HFFc6 (cell line): ENCODE measurements at regions not wholly inside any gene's neighbourhood (a gene's known extent, or its start where the extent isn't known, plus 50 kb on each side); places are given as distances from the start of the nearest gene placed in this dataset.
"Not testable (repeated sequence)": the region's sequence is repeated elsewhere in the genome, so short reads cannot be mapped to it uniquely, and the experiment has no call there.

ENCODE experiments used
- DNase-seq: peaks from one replicate; pipeline ENCODE4 v3.0.0-alpha.2; 2018
- H3K27ac Mint-ChIP-seq: 2 replicates; pipeline ENCODE4 v1.8.0; 2020; ENCODE audit warnings: mild to moderate bottlenecking, mixed read lengths
- H3K27me3 Mint-ChIP-seq: 2 replicates; pipeline ENCODE4 v1.8.0; 2021; ENCODE audit warnings: mild to moderate bottlenecking, moderate library complexity, mixed read lengths; ENCODE audit not compliant: insufficient read depth
- H3K36me3 Mint-ChIP-seq: 2 replicates; pipeline ENCODE4 v1.8.0; 2021; ENCODE audit warnings: low read depth, mixed read lengths
- H3K4me1 Mint-ChIP-seq: 2 replicates; pipeline ENCODE4 v1.8.0; 2020; ENCODE audit warnings: low read depth, mixed read lengths
- H3K4me3 Mint-ChIP-seq: 2 replicates; pipeline ENCODE4 v1.8.0; 2020; ENCODE audit warnings: mild to moderate bottlenecking, moderate library complexity, mixed read lengths
- H3K9me3 Mint-ChIP-seq: 2 replicates; pipeline ENCODE4 v1.8.0; 2020; ENCODE audit warnings: mild to moderate bottlenecking, mixed read lengths
- TF ChIP-seq, protein P1 (sequence below): fragments of 200-600 bp; sonication (generic); IDR thresholded peaks from 2 replicates; pipeline ENCODE4 v1.5.0; 2021; ENCODE audit warnings: antibody characterized with exemption, mild to moderate bottlenecking

DNA sequence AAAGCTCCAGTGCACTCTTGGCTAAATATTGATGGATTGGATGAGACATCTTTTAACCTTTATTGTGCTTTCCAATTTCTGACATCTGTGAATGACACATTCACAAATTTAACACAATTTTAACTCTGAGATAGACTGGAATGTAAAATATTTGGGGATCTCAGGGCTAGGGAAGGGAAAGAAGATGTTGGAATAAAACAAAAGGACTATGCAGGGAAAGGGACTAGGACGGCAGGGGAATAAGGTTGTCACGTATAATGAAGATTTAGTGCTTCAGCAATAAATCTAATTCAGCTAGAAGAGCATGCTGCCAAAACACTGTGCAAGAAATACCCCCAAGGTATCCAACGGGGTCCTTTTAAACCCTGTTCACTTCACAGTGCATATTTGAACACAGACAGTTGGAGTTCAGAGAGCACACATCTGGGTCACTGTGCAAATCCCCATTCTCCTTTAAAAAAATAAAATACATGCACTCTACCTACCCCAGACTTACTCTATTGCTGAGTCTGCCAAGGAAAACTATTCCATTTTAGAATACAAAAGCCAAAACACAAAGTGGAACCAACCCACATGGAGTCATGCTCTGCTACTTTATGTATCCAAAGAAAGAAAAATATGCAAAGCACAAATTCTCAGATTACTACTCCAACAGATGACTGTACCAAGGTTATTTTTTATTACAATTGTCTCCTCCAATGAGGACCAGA lies 151.0 kb upstream of the RSPO3 start:
- Mint-ChIP-seq H3K27ac (no peak overlapping the region), H3K4me1 (no peaks in the 10 kb centered on the region), H3K27me3 (peaks cover 1% of the 10 kb centered on the region; the same call in 1 of the 2 replicates), H3K9me3 (no peaks in the 10 kb centered on the region), H3K36me3 (no peaks in the 10 kb centered on the region), H3K4me3 (no peak overlapping the region)
- TF ChIP-seq, protein P1, sequence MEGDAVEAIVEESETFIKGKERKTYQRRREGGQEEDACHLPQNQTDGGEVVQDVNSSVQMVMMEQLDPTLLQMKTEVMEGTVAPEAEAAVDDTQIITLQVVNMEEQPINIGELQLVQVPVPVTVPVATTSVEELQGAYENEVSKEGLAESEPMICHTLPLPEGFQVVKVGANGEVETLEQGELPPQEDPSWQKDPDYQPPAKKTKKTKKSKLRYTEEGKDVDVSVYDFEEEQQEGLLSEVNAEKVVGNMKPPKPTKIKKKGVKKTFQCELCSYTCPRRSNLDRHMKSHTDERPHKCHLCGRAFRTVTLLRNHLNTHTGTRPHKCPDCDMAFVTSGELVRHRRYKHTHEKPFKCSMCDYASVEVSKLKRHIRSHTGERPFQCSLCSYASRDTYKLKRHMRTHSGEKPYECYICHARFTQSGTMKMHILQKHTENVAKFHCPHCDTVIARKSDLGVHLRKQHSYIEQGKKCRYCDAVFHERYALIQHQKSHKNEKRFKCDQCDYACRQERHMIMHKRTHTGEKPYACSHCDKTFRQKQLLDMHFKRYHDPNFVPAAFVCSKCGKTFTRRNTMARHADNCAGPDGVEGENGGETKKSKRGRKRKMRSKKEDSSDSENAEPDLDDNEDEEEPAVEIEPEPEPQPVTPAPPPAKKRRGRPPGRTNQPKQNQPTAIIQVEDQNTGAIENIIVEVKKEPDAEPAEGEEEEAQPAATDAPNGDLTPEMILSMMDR: no peak
- DNase-seq: no peak

DNA sequence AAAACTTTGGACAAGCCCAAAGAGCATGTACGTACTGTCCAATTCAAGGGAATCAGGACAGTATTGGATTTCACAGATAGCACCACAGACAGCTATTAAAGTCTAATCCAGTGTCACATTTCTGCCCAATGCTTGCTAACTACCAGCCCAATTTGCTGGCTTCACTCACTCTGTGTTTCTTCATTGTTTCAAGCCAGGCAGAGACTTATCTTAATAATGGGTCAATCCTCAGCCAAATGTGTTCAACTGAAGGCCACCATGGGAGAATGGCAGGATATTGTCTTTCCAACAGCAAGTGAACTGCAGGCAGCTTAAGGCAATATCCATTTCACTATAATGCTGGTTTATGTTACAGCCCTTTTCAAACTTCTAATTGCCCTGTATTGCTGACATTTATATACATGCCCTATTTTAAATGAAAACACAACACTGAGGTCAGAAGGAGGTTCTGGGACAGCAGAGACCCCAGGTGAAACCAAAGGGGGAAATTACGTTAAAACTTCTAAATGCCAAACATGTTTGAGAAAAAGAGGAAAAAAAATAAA lies 142.1 kb upstream of the RSPO3 start:
- Mint-ChIP-seq H3K27ac (no peak overlapping the region), H3K4me3 (no peak overlapping the region), H3K27me3 (no peaks in the 10 kb centered on the region), H3K9me3 (0 out of 2 replicates have a peak, but pooled peaks cover 5% of the 10 kb centered on the region), H3K36me3 (no peaks in the 10 kb centered on the region), H3K4me1 (no peaks in the 10 kb centered on the region)
- TF ChIP-seq, protein P1: no peak
- no peak for DNase-seq

DNA sequence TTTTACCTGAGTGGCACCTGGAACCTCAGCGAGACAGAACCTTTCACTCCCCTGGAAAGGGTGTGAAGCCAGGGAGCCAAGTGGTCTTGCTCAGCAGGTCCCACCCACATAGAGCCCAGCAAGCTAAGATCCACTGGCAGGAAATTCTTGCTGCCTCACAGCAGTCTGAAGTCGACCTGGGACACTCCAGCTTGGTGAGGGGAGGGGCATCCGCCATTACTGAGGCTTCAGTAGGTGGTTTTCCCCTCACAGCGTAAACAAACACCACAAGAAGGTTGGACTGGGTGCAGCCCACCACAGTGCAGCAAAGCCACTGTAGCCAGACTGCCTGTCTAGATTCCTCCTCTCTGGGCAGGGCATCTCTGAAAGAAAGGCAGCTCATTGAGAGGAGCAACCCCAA lies 134.7 kb upstream of the RSPO3 start:
- Mint-ChIP-seq H3K36me3 (no peaks in the 10 kb centered on the region), H3K4me1 (no peaks in the 10 kb centered on the region), H3K4me3 (no peak overlapping the region), H3K27me3 (no peaks in the 10 kb centered on the region), H3K27ac (no peak overlapping the region), H3K9me3 (peaks cover 11% of the 10 kb centered on the region)
- TF ChIP-seq, protein P1: no peak
- DNase-seq: no peak

DNA sequence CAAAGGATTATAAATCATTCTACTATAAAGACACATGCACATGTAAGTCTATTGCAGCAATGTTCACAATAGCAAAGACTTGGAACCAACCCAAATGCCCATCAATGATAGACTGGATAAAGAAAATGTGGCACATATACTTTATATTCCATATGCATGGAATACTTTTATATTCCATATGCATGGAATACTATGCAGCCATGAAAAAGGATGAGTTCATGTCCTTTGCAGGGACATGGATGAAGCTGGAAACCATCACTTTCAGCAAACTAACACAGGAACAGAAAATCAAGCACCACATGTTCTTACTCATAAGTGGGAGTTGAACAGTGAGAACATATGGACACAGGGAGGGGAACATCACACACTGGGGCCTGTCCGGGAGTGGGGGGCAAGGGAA lies 130.3 kb upstream of the RSPO3 start:
- H3K4me3 Mint-ChIP-seq, DNase-seq, H3K27ac Mint-ChIP-seq, H3K4me1 Mint-ChIP-seq, H3K9me3 Mint-ChIP-seq, H3K27me3 Mint-ChIP-seq, H3K36me3 Mint-ChIP-seq: not testable (repeated sequence)

DNA sequence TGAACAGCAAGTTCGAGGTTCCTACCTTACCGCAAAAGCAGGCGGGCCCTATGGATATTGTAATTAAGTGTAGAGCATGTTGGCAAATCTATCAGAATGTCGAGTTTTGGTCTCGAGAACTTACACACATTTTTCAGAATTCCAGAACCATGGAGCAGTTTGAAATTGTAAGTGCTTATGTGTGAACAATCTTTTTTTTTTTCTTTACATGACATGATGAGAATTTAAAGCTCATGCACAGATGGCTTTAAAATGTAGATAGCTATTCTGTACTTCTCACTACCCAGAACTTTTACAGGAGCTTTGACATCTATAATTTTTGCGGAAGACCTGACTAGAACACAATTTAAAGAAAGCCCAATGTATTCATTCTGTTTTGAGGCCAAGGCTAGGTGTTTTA lies 117.8 kb upstream of the RSPO3 start:
- Mint-ChIP-seq H3K27ac (no peak overlapping the region), H3K27me3 (no peaks in the 10 kb centered on the region; the same call in 1 of the 2 replicates), H3K4me3 (no peak overlapping the region), H3K4me1 (no peaks in the 10 kb centered on the region), H3K9me3 (peaks cover 4% of the 10 kb centered on the region), H3K36me3 (no peaks in the 10 kb centered on the region)
- DNase-seq: no peak
- TF ChIP-seq, protein P1: no peak

DNA sequence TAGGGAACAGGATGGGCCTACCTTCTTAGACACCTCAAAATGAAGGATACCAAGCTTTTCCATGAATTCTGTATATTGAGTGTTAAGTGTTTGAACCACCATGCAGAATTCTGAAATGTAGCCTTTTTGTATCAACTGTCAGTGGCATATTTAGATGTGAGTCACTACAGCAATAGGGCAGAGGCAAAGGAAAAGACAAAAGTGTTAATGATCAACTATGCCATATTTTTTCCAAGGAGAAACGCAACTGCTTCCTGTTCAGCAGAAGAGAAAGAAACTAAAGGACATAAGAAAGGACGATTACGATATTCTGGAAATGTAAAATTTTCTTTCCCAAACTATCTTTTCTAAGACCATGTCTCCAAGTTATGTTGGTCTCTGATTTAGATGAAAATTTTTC lies 104.6 kb upstream of the RSPO3 start:
- no peaks in the 10 kb centered on the region for H3K36me3 Mint-ChIP-seq
- H3K4me3 Mint-ChIP-seq: no peak overlapping the region
- H3K9me3 Mint-ChIP-seq: no peaks in the 10 kb centered on the region
- H3K4me1 Mint-ChIP-seq: no peaks in the 10 kb centered on the region
- TF ChIP-seq, protein P1: no peak
- peaks cover 2% of the 10 kb centered on the region for H3K27me3 Mint-ChIP-seq
- H3K27ac Mint-ChIP-seq: no peak overlapping the region
- DNase-seq: no peak
